GM12892 (cell line): ENCODE measurements at regions not wholly inside any gene's neighbourhood (a gene's known extent, or its start where the extent isn't known, plus 50 kb on each side); places are given as distances from the start of the nearest gene placed in this dataset.

ENCODE experiments used
- POLR2A ChIP-seq: IDR thresholded peaks from 2 replicates; pipeline ENCODE4 v1.6.1; 2011; ENCODE audit warnings: low read depth, low read length, control low read depth
- POLR2AphosphoS5 ChIP-seq: IDR thresholded peaks from 2 replicates; pipeline ENCODE4 v1.6.1; 2011; ENCODE audit warnings: low read depth, low read length, control low read depth
- TAF1 ChIP-seq: IDR thresholded peaks from 2 replicates; pipeline ENCODE4 v1.6.1; 2011; ENCODE audit warnings: low read depth, mild to moderate bottlenecking, control low read depth, low read length, borderline replicate concordance

DNA sequence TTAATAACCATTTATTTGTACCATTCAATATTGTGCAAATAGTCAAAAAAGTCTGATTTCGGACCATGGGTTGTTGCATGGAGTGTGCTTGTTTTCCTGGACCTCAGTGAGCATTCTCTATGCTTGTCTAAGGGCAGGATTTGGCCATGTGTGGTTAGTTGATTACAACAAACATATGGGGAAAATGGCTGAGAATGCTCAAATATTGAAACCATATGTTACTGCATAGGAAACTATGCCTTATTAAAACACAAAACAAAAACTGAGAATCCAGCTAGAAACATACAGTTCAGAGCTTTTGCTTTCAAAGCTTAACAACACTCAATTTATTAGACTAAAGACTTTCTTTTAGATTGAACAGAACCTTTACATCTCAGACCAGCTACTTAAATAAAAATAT, 928.3 kb downstream of the NR2F1-AS1 start:
- TF ChIP-seq POLR2AphosphoS5 (no peak), POLR2A (no peak), TAF1 (no peak)
